Epithelial cell of esophagus (primary cell): ENCODE measurements at regions not wholly inside any gene's neighbourhood (a gene's known extent, or its start where the extent isn't known, plus 50 kb on each side); places are given as distances from the start of the nearest gene placed in this dataset.

Source experiments
- DNase-seq: peaks from one replicate; pipeline ENCODE4 v3.0.0; 2010; ENCODE audit warnings: low read depth
- H3K4me3 ChIP-seq: 2 replicates; pipeline ENCODE4 v1.5.1; 2011; ENCODE audit warnings: mild to moderate bottlenecking, low read length, control low read depth
- CTCF ChIP-seq: IDR thresholded peaks from 2 replicates; pipeline ENCODE4 v1.5.1; 2011; ENCODE audit warnings: low read depth, mild to moderate bottlenecking, low read length, control low read depth, inconsistent platforms; ENCODE audit not compliant: insufficient read depth; ENCODE audit errors: missing control alignments

GRCh38 chrX:45900766-45901615 is 644.2 kb downstream of the ZNF674 start:
- H3K4me3 ChIP-seq: no peak overlapping the region
- TF ChIP-seq CTCF: no peak
- no peak for DNase-seq

- no peak overlapping the region for H3K4me3 ChIP-seq
- DNase-seq: no peak
- no peak for TF ChIP-seq CTCF
Observed at GRCh38 chrX:45894864-45895645, 650.2 kb downstream of the ZNF674 start.

- TF ChIP-seq CTCF: no peak
- no peak overlapping the region for H3K4me3 ChIP-seq
- peak; percentile 22 for DNase-seq
Observed at GRCh38 chrX:45889471-45889870, 655.8 kb downstream of the ZNF674 start.

DNA sequence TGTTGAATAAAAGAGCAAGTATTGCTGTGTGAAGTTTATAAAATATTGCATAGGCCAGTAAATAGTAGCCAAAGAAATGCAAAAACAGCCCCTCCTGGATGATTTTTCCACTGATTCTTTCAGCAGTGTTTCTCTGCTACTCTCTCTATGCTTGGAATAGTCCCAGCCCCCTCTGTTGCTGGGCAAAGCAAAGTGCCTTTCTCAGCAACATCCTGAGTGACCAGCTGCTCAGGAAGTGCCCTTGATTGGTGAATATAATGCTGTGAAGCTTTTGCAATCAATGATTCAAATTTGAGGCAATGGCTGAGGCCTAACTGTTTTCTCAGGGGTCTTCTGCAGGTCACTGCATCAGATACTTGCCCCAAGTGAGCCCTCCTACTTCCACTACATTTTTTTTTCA is 656.7 kb downstream of the ZNF674 start:
- no peak overlapping the region for H3K4me3 ChIP-seq
- no peak for DNase-seq
- TF ChIP-seq CTCF: no peak

DNA sequence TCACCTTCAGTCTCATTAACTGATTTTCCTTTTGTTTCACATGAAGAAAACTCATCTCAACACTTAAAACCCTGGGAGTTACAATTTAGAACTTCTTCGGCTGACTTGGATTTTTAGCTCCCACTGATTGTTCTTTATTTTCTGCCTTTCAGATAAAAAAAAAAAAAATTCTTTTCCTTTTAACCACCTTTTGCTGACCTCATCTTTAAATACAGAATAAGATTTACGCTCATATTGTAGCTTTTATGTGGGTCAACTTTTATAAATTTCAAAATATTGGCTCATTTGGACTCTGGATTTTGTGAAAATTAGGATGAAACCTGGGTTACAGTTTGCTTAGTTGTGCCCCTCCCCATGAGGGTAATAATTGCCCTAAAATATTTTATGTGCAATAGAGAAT is 659.3 kb downstream of the ZNF674 start:
- no peak overlapping the region for H3K4me3 ChIP-seq
- TF ChIP-seq CTCF: no peak
- no peak for DNase-seq

DNA sequence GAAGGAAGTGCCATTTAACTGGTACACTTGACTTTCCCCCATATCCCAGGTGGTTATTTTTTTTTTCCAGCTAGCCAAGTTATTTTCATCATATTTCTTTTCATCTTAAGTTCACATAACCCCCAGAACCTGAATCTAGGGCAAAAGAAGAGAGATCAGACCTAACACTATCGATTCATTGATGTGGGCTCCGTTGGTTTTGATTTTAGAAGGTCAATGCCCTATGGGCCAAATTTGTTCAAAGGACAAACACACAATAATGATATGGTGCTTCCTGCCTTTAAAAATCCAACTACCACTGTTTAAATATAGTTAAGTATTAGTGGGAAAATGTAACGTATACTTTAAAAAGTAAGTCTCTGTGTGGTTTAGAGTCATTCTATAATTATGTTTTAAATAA is 665.7 kb downstream of the ZNF674 start:
- TF ChIP-seq CTCF: no peak
- H3K4me3 ChIP-seq: no peak overlapping the region
- DNase-seq: no peak

DNA sequence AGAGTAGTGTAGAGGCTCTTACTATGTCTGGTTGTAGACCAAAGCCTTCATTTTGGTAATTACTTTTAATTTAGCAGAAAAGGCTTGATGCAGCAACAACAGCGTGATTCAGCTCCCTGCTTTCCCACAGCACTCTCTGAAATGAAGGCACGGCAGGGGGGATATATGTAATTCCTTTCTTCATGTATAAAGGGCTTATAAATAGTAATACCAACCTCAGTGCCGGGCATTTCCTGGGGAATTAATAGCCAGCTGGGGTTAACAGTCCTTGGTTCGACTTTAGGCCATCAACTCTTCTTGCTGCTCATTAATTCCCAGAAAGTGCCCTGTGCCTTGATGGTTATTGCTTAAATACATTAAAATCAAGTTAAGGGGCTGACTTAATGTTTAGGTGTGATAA is 669.0 kb downstream of the ZNF674 start:
- TF ChIP-seq CTCF: no peak
- H3K4me3 ChIP-seq: no peak overlapping the region
- no peak for DNase-seq
